ENCODE measurements at regions not wholly inside any gene's neighbourhood (a gene's known extent, or its start where the extent isn't known, plus 50 kb on each side); places are given as distances from the start of the nearest gene placed in this dataset.

DNA sequence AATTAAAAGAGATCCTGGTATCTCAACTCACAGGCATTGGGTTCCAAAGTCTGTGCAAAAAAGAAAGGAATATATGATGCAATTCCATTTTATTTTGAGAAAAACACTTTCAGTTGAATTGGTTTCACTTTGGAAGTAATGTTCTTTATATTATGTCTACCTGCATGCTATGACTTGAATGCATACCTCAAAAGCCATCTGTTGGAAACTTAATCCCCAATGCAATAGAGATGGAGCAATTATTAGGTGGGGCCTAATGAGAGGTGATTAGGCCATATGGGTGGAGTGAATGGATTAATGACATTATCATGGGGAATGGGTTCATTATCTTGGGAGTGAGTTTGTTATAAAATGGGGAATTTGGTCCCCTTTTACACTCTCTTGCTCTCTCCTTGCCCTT is 293.3 kb downstream of the CSNK1G3 start:
- no peak overlapping the region for H2AFZ ChIP-seq (ENCODE audit: low read depth, low read length, poor library complexity, severe bottlenecking)
- no peaks in the 10 kb centered on the region for H3K9me2 ChIP-seq (ENCODE audit: insufficient read depth)
- no peak overlapping the region for H3K27ac ChIP-seq (ENCODE audit: low read depth, low read length)
- no peaks in the 10 kb centered on the region for H3K4me1 ChIP-seq (ENCODE audit: control insufficient read depth in 1 of 2, insufficient read depth in 2 of 2, low read length in 2 of 2)
- no peak for DNase-seq (ENCODE audit: low read depth, low spot score)
- intact Hi-C loops (cut with micrococcal nuclease), result no loop called here
- no peak overlapping the region for H3K4me3 ChIP-seq (replicated peaks in 1 of 2; ENCODE audit: low read depth in 1 of 2, low read length in 2 of 2)
- no peaks in the 10 kb centered on the region for H3K27me3 ChIP-seq (ENCODE audit: insufficient read depth, low read length)
- H3K36me3 ChIP-seq (ENCODE audit: control insufficient read depth in 1 of 2, insufficient read depth in 2 of 2, low read length in 2 of 2), result no peaks in the 10 kb centered on the region
- no peak for ATAC-seq
- H3K9ac ChIP-seq (ENCODE audit: low read length), result no peak overlapping the region
- no TSS peak for BruUV-seq (replicated peaks)
- ChIA-PET CTCF (no interaction called here), RAD21 (ENCODE audit: low non-redundant PET in 1 of 2, low total read pairs in 2 of 2, uncharacterized antibody in 2 of 2, unreplicated experiment in 2 of 2) (no interaction called here), POLR2A (no interaction called here)
- H3K9me3 ChIP-seq (ENCODE audit: control insufficient read depth in 1 of 2, insufficient read depth in 1 of 2, low read depth in 1 of 2, low read length in 2 of 2), result no peaks in the 10 kb centered on the region
- TF ChIP-seq FOSL1 (IDR thresholded peaks at IDR 0.05; ENCODE audit: low read depth), result no peak
- TF ChIP-seq POLR2A (IDR thresholded peaks at IDR 0.05; ENCODE audit: borderline replicate concordance, extremely low read depth, insufficient read depth, insufficient read length), result no peak
- TF ChIP-seq CBX3 (IDR thresholded peaks at IDR 0.05; ENCODE audit: low read depth), result no peak
- TF ChIP-seq RAD21 (IDR thresholded peaks at IDR 0.05; ENCODE audit: low read depth), result no peak
- TF ChIP-seq SRF (IDR thresholded peaks at IDR 0.05; ENCODE audit: low read depth), result no peak
- TF ChIP-seq YY1 (IDR thresholded peaks at IDR 0.05; ENCODE audit: extremely low read depth, insufficient replicate concordance, low read depth, low read length), result no peak
- TF ChIP-seq, protein P1, sequence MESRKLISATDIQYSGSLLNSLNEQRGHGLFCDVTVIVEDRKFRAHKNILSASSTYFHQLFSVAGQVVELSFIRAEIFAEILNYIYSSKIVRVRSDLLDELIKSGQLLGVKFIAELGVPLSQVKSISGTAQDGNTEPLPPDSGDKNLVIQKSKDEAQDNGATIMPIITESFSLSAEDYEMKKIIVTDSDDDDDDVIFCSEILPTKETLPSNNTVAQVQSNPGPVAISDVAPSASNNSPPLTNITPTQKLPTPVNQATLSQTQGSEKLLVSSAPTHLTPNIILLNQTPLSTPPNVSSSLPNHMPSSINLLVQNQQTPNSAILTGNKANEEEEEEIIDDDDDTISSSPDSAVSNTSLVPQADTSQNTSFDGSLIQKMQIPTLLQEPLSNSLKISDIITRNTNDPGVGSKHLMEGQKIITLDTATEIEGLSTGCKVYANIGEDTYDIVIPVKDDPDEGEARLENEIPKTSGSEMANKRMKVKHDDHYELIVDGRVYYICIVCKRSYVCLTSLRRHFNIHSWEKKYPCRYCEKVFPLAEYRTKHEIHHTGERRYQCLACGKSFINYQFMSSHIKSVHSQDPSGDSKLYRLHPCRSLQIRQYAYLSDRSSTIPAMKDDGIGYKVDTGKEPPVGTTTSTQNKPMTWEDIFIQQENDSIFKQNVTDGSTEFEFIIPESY (IDR thresholded peaks at IDR 0.05; ENCODE audit: extremely low read depth, insufficient replicate concordance, low read length), result no peak
- no peak for TF ChIP-seq EGR1 (IDR thresholded peaks at IDR 0.05; ENCODE audit: low read depth)
- no peak for TF ChIP-seq JUND (IDR thresholded peaks at IDR 0.05)
- no peak for TF ChIP-seq REST (IDR thresholded peaks at IDR 0.05; ENCODE audit: low read depth)
- TF ChIP-seq POLR2AphosphoS5 (IDR thresholded peaks at IDR 0.05; ENCODE audit: low read depth, low read length), result no peak
- TF ChIP-seq ELF1 (IDR thresholded peaks at IDR 0.05; ENCODE audit: borderline replicate concordance, low read depth), result no peak
- TF ChIP-seq SIN3A (IDR thresholded peaks at IDR 0.05; ENCODE audit: low read depth), result no peak
- TF ChIP-seq EZH2phosphoT487 (IDR thresholded peaks at IDR 0.05; ENCODE audit: borderline replicate concordance), result no peak
- no peak for TF ChIP-seq TCF7L2 (IDR thresholded peaks at IDR 0.05; ENCODE audit: borderline replicate concordance, extremely low read depth, insufficient read depth, insufficient read length)
- TF ChIP-seq CEBPB (IDR thresholded peaks at IDR 0.05; ENCODE audit: low read depth), result no peak
- no peak for TF ChIP-seq ZNF274 (IDR thresholded peaks at IDR 0.05; ENCODE audit: low read depth, low read length)
- TF ChIP-seq, protein P2, sequence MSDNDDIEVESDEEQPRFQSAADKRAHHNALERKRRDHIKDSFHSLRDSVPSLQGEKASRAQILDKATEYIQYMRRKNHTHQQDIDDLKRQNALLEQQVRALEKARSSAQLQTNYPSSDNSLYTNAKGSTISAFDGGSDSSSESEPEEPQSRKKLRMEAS (IDR thresholded peaks at IDR 0.05), result no peak
- TF ChIP-seq SP1 (IDR thresholded peaks at IDR 0.05; ENCODE audit: low read depth), result no peak
- no peak for TF ChIP-seq ZFX (IDR thresholded peaks at IDR 0.05)
- H4K20me1 ChIP-seq (ENCODE audit: insufficient read depth), result no peaks in the 10 kb centered on the region
- no peak overlapping the region for H3K4me2 ChIP-seq (ENCODE audit: low read length)
- no peaks in the 10 kb centered on the region for H3K79me2 ChIP-seq (ENCODE audit: insufficient read depth, low read length)

Data from HCT116 (cell line).